HG03159 (cell line): ENCODE measurements at regions not wholly inside any gene's neighbourhood (a gene's known extent, or its start where the extent isn't known, plus 50 kb on each side); places are given as distances from the start of the nearest gene placed in this dataset.
A peak's percentile ranks its signal among the peaks of the same experiment; 100 is the strongest.

Source experiments
- ATAC-seq: cut with Tn5 transposase; IDR thresholded peaks from one replicate; pipeline ENCODE4 v1.9.1; 2021; ENCODE audit warnings: mild to moderate bottlenecking, moderate library complexity; ENCODE audit not compliant: unreplicated experiment

GRCh38 chr12:41983394-41983793 is 161.3 kb downstream of the GXYLT1 start:
- no peak for ATAC-seq

GRCh38 chr12:41981758-41982157 is 162.9 kb downstream of the GXYLT1 start:
- no peak for ATAC-seq

GRCh38 chr12:41981013-41981412 is 163.7 kb downstream of the GXYLT1 start:
- ATAC-seq = no peak

- ATAC-seq = no peak
These were observed 164.3 kb downstream of the GXYLT1 start for GRCh38 chr12:41980390-41980789.

- no peak for ATAC-seq
These were observed 165.1 kb downstream of the GXYLT1 start for GRCh38 chr12:41979574-41979973.

- no peak for ATAC-seq
These were observed 172.1 kb downstream of the GXYLT1 start for GRCh38 chr12:41972598-41972997.

GRCh38 chr12:41972196-41972595 is 172.5 kb downstream of the GXYLT1 start:
- no peak for ATAC-seq

- no peak for ATAC-seq
These were observed 173.9 kb downstream of the GXYLT1 start for GRCh38 chr12:41970744-41971143.

GRCh38 chr12:41968599-41968998 is 176.1 kb downstream of the GXYLT1 start:
- no peak for ATAC-seq

GRCh38 chr12:41967668-41968500 is 176.8 kb downstream of the GXYLT1 start:
- no peak for ATAC-seq

GRCh38 chr12:41966916-41967315 is 177.8 kb downstream of the GXYLT1 start:
- ATAC-seq = no peak

- ATAC-seq = no peak
These were observed 178.7 kb downstream of the GXYLT1 start for GRCh38 chr12:41966001-41966400.

GRCh38 chr12:41963398-41963797 is 181.3 kb downstream of the GXYLT1 start:
- no peak for ATAC-seq

- ATAC-seq = no peak
These were observed 182.5 kb downstream of the GXYLT1 start for GRCh38 chr12:41962171-41962572.

GRCh38 chr12:41959271-41959670 is 185.4 kb downstream of the GXYLT1 start:
- no peak for ATAC-seq

GRCh38 chr12:41956353-41956752 is 188.3 kb downstream of the GXYLT1 start:
- no peak for ATAC-seq

- peak; percentile 63 for ATAC-seq
These were observed 194.2 kb downstream of the GXYLT1 start for GRCh38 chr12:41950455-41950854.

GRCh38 chr12:41946106-41946505 is 198.6 kb downstream of the GXYLT1 start:
- no peak for ATAC-seq

GRCh38 chr12:41944216-41944615 is 200.5 kb downstream of the GXYLT1 start:
- no peak for ATAC-seq

- ATAC-seq = no peak
These were observed 201.0 kb downstream of the GXYLT1 start for GRCh38 chr12:41943671-41944070.

GRCh38 chr12:41942354-41942753 is 202.3 kb downstream of the GXYLT1 start:
- no peak for ATAC-seq

GRCh38 chr12:41941079-41941478 is 203.6 kb downstream of the GXYLT1 start:
- no peak for ATAC-seq

- ATAC-seq = no peak
These were observed 204.1 kb downstream of the GXYLT1 start for GRCh38 chr12:41940571-41940970.
